NB4 (cell line): ENCODE measurements at regions not wholly inside any gene's neighbourhood (a gene's known extent, or its start where the extent isn't known, plus 50 kb on each side); places are given as distances from the start of the nearest gene placed in this dataset.

Source experiments
- CTCF ChIP-seq: IDR thresholded peaks from one replicate; pipeline ENCODE4 v1.5.1; 2012; ENCODE audit warnings: low read depth, low read length
- MAX ChIP-seq: IDR thresholded peaks from 2 replicates; pipeline ENCODE4 v1.6.1; 2011; ENCODE audit warnings: low read depth, low read length
- MYC ChIP-seq: IDR thresholded peaks from 2 replicates; pipeline ENCODE4 v1.6.1; 2011; ENCODE audit warnings: low read depth, low read length
- POLR2A ChIP-seq: IDR thresholded peaks from 2 replicates; pipeline ENCODE4 v1.6.1; 2011; ENCODE audit warnings: mild to moderate bottlenecking; ENCODE audit not compliant: insufficient read length; ENCODE audit errors: extremely low read depth

- TF ChIP-seq CTCF (no peak), MYC (no peak), POLR2A (no peak), MAX (no peak)
Observed at GRCh38 chr5:14996997-14997396, 125.4 kb upstream of the ANKH start.
